HG02885 (cell line): ENCODE measurements at regions not wholly inside any gene's neighbourhood (a gene's known extent, or its start where the extent isn't known, plus 50 kb on each side); places are given as distances from the start of the nearest gene placed in this dataset.
"Not testable (repeated sequence)": the region's sequence is repeated elsewhere in the genome, so short reads cannot be mapped to it uniquely, and the experiment has no call there.

ENCODE experiments used
- ATAC-seq: cut with Tn5 transposase; IDR thresholded peaks from one replicate; pipeline ENCODE4 v1.9.1; 2021; ENCODE audit warnings: mild to moderate bottlenecking; ENCODE audit not compliant: unreplicated experiment, poor library complexity

DNA sequence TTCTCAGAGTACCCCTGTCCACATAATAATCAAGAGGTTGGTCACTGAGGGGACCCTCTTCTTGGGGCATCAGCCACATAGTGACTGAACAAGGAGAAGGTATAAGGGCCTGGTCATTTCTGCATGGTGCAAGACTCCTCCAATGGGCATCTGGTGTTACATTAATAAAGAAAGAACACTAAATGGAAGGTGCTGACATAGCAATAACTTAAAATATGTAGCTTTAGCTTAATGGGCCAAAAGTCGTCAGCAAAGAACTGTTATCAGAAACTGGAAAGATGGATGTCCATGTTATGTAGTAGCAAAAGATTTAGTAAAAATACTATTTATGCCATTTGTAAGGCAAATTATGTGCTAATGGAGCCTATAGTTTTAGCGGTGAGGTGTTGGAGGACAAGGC, 916.5 kb upstream of the SOX11 start:
- no peak for ATAC-seq

DNA sequence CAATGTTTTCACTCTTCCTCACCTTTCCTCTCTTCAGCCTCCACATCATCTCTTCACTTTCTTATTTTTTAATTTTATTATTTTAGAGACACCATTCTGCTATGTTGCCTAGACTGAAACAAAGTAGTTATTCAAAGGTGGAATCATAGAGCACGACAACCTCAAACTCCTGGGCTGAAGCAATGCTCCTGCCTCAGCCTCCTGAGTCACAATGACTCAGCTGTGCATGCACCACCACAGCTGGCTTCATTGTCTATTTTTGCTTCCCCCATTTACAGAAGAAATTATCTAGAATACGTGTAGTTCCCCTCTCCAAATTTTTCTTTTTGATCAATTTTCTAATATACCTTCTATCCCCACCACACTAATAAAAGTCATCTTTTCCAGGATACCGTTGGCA, 911.5 kb upstream of the SOX11 start:
- no peak for ATAC-seq

DNA sequence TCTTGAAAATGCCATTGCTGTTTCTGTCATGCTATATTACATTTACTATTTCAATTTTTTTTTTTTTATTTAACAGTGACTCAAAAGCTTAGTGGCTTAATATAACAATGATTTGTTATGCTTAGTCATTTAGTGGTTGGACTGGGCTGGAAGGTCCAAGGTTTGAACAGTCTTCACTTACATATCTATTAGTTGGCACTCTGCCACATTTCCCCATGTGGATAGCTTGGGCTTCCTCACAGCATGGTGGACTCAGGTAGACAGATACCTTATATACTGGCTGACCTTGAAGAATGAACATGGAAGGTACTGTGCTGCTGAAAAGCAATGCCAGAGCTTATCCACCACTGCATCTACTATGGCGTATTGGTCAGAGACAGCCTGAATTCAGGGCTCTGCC, 909.5 kb upstream of the SOX11 start:
- no peak for ATAC-seq

DNA sequence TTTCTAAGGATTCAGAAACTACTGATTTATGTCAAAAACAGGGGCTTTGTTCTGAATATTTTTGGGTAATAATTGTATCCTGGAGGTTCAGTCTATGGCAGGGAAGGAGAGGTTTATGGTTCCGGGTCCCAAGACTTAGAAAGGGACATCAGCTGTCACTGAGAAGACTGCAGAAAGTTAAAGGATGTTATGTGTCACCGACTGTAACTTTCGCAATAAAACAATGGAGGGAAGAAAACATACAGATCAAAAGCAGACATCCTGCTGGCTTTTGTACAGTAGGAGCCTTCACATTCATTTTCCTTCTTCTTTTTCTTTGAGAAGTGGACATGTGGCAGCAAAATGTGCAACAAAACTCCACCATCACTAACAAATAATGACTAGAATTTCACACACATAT, 900.7 kb upstream of the SOX11 start:
- no peak for ATAC-seq

DNA sequence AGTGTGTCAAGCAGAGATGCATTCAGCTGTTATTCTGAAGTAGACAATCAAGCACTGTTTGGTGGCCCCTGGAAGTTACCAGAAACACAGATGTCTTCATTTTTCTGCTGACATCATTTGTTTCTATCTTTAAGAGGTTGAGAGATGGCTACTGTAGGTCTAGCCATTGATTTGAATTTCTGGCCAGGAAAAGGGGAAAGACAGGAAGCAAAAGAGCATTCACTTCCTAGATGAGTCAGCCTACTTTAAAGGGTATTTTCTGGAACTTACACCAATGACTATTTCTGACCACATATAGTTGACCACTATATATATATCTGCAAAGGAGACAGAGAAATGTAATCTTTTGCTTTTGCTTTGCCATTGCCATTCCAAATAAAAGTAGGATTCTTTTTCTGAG, 900.1 kb upstream of the SOX11 start:
- no peak for ATAC-seq

DNA sequence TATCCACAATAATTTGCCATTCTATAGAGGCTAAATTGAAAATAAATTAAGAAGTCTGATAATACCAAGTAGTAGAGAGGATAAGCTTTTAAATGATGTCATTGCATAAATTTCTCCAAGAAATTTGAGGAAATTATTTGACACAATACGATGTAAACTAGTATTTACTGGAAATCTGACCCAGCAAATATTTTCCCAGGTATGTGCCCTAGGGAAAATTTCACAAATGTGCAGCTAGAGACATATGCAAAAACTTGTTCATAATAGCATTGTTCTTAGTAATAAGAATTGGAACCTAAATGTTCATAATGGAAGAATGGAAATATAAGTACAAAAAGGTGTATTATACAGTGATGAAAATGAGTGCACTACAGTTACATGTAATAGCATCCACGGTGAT, 888.8 kb upstream of the SOX11 start:
- ATAC-seq = no peak

DNA sequence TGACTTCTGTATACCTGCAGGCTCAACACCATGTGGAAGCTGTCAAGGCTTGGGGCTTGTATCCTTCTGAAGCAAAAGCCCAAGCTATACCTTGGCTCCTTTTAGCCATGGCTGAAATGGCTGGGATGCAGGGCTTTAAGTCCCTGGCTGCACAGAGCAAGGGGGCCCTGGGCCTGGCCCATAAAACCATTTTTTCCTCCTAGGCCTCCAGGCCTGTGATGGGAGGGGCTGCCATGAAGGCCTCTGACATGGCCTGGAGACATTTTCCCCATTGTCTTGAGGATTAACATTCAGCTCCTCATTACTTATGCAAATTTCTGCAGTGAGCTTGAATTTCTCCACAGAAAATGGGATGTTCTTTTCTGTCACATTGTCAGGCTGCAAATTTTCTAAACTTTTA, 878.0 kb upstream of the SOX11 start:
- not testable (repeated sequence) for ATAC-seq

DNA sequence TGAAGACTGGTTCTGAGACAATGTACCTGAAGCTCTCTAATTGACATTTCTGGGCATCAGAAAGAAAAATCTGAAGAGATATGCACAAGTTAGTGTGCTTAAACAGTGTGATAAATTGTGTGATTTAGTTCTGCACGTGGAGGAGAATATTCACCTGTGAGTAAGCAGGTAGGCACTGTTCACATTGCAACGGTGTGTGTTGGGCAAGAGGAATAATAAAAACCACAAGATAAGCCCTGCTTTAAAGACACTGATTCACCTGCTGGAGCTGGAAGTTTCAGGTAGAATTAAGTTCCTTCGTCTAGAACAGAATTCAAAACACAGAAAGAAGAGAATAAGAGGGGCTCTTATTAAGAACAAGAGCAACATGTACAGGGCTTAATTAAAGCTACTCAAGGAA, 864.3 kb upstream of the SOX11 start:
- ATAC-seq = no peak

DNA sequence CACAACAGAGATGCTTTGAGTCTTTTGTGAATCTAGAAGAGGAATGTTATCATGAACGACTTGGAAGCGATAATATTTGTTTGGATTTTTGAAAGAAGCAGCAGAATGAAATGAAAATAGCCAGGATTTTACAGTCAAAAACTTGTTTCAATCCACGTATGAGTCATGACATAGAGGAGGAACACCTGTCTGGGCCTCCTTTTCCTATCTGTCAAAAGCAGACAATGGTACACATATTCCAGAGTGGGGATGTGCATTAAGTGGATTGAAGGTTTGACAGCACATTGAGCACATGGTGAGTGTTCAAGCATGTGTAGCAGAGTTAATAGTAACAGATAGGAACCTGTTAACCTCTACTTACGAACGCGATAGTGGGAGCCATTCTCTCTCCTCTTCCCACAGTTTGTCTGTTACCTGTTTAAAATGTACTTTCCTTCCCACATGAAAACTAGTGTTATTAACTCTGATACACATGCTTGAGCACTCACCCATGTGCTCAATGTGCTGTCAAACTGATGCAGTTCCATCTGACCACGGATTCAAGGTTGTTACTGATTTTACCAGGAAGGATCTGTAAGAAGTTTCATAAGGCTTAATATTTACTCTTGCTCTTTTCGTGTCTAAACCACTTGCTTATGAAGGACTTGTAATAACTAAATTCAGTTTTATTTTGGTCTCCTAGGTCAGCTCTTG, 863.4 kb upstream of the SOX11 start:
- ATAC-seq = no peak

DNA sequence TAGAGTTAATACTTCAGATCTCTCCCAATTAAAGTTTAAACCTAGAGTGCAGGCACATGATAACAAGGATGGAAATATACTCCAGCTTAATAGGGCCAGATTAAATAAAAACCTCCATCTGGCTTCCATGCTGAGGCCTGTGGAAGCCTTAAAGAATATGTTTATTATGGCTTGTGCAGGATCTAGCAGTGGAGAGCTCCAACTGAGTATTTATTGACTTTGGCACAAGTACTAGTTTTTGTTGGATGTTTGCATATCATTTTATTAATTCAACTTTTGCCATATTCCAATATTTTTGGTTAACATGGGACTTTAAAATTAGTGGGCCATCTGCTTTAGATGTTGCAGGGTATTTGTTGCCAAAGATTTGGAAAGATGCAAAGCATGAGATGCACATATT, 860.4 kb upstream of the SOX11 start:
- no peak for ATAC-seq

DNA sequence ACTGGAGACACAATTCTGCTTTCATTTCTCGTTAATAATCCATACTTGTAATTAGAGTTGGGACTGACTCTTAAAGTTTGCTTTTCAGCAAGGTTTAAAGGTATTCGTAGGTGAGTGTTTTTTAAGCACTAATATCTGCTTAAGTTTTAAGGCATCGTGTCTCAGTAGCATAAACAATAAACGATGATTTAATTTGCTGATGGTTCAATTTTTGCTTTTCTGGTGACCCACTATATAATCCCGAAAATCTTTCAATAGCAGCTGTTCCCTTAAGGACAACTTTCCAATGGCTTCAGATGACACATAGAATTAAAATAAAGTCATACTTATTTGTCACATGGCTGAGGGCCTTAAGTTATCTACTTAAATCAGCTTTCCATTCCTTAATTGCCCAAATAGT, 859.5 kb upstream of the SOX11 start:
- ATAC-seq = no peak

DNA sequence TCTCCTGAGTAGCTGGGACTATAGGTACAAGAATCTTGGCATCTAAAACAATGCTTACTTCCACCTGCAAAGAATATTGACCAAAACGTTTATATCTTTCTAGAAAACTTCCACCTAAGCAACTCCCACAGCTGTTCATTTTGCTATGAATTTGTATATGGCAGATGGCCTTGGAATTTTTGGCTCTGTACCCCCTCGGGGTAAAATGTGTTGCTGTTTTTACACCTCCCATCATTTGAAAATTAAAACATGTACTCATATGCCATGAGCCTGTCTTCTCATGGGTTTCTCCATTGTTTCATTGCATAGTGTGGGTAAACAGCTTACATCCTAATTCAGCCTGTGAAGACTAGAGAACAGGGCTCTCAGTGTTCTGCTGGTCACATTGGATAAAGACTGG, 853.6 kb upstream of the SOX11 start:
- no peak for ATAC-seq

DNA sequence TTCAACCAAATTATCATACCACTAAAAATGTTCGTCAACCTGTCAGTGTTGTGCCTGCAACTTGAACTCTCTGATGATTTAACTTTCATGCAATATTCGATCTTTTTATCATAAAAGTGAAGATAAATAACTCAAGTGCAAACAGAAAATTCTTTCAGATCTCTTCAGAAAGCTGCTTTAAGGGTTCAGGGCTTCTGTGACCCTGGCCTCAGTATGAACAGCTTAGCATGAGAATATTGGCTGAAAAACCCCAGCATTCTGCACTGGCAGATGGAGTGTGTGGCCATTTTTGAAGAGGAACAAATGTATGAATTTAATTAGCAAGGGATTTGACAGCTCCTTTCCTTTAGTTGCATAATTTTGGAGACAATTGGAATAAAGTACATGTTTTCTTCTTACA, 851.4 kb upstream of the SOX11 start:
- no peak for ATAC-seq

DNA sequence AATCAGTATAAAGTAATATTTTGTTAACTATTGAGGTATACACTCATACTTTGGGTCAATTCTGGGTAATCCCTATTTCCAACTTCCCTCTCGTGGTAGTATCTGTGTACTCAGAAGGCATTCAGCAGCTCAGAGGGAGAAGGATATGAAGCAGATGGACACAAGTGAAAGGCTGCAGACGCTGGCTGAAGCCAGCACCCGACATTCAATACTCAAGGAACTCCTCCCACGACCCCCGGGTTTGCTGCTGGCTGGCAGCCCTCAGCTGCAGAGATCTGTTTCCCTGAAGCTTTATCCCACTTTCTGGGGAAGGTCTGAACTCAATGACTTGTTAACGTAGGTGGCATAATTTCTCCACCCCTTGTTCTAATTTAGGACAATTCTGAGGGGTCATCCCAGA, 847.3 kb upstream of the SOX11 start:
- ATAC-seq = no peak

DNA sequence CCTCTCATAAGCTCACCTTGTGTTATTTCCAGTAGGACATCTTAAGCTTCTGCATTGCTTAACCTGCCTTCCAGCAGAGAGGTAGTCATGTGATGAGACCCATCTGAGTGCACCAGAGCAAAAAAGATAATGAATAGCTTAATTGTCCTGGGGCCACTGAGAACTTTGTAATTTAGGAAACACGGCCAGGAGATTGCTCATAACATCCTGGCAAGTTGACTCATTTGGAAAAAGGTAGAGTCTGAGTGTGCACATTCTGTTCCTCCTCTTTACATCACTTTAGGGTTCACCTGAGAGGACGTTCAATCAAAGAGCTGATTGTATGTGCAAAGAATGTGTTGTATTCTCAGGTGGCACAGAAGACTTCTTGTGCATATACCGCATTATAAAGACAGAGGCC, 830.2 kb upstream of the SOX11 start:
- no peak for ATAC-seq

DNA sequence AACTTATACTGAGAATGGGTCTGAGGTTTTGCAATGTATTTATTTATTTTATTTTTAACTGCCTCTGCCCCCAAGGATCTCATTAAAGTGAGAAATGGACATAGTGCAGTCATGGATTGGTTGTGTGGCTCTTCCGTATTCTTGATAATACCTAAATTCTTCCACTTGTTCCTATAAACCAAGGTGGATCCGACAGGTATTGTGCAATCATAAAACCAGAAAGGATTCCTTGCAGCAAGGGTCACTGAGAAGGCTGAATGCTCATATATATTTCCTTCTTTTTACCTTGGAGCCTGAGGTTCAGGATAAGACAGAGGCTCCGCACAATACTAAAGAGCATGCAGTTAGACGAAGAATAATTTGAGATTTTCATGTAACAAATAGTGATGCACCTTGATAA, 826.0 kb upstream of the SOX11 start:
- ATAC-seq = no peak

DNA sequence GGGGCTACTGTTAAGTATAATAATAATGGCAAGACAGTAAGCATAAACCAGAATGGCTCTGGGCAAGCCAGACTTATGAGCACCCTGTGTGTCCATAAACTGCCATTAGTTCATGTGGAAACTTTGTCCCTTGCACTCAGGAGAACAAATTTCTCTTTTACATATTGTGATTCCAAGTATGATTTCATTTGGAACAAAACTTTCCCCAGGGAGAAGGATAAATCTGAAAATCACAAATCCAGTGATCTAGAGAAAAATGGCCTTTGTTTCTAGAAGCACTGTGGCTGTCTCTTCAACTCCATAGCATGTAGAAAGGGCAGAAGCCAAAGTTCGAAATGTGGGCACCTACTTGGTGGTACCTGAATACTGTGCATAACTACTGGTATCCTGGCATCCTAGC, 823.7 kb upstream of the SOX11 start:
- ATAC-seq = no peak

DNA sequence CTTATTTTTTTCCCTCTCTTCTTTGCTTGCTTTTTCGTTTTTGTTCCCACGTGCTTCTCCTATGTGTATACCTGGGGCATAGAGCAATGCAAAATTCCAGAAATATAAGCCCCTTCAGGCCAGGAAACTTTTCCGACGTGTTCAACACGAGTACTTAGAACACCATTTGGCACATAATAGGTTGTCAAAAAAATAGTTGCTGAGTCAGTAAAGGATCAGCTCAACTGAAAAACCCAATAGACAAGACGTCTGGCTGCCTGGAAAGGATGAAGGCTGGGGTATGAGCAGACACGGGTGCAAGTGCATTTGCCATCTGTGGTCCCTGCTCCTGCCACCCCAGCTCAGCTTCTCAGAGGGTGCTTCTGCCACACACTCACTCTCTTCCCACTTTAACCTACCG, 823.0 kb upstream of the SOX11 start:
- ATAC-seq = no peak

DNA sequence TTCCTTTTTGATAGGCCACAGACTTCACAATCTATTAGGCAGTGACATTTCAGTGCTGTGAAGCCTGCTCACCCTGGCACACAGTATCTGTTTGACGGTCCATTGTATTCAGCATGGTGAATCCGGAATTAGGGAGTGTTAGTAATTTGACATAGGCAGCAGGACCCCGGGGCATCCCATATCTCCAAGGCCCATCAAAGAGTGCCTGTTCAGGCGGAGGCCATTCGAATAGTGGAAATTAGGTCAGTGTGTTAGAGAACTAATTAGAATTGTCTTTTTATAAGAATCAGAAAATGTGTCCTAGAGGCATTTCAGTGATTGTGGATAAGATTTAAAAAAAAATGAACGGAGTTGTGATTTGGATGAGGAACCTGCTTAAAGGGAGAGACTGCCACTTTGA, 818.8 kb upstream of the SOX11 start:
- ATAC-seq = no peak

DNA sequence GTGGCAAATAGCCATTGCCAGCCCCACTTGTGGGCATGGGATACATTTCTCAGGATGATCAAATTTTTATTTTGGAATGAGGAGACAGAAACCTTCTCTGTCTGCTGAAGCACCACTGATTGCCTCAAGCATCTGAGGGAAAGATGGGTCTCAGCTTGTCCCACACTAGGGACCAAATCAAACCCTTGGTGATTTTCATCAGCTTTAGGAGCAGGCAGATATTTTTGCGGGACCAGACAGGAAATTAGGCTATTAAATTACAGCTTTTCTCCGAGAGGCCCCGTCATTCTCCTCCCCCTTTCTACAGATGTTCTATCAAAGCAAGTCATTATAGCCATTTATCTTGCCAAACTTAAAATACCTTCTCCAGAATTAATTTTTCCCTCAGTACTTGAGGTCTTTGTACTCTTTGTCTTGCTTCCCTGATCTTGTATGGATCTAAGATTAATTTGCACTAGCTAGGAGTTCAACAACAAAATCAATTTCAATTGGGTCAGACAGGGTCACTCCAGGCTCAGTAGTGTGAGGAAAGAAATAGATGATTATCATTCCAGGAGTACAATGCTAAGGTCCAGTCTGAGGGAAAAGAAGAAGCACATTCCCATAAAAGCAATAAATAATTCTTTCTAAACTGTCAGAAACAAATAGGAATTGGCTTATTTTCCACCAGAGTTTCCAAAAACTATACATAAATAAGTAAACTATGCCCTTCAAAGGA, 818.1 kb upstream of the SOX11 start:
- ATAC-seq = no peak

DNA sequence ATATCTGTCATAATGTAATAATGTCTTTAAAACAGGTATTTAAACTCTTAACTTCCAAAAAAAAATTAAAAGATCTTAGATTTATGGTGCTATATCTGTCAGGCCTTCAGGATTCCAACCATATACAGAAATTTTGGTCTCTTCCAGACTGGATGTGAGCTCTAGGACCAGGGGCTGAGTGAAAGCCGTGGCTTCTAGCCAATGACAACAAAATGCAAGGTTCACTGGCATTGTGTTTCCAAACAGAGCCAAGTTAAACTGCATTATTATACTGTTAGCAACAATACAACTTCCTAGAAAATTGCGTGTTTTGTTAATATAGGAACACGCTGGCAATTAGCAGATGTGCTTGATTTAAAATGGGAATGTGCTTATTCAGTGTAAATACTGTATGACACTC, 809.8 kb upstream of the SOX11 start:
- ATAC-seq = no peak

DNA sequence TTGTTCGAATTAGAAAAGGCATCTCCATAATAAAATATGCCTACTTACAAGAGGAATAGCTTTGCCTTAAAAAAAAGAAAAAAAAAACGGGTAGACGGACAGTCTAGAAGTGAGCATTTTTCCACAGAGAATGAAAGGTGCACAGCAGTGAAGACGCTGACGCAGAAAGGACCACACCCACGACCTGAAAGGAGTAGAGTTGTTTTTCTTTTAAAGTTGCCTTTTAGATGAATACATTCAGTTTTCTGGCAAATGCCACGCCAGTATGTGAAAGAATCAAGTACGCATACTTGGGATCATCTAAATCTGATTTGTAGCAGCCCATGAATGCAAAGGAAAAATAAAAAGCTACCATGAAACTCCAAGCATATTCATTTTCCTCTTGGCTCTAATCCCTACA, 809.2 kb upstream of the SOX11 start:
- no peak for ATAC-seq
